ENCODE measurements at regions not wholly inside any gene's neighbourhood (a gene's known extent, or its start where the extent isn't known, plus 50 kb on each side); places are given as distances from the start of the nearest gene placed in this dataset.

- TF ChIP-seq, protein P1, sequence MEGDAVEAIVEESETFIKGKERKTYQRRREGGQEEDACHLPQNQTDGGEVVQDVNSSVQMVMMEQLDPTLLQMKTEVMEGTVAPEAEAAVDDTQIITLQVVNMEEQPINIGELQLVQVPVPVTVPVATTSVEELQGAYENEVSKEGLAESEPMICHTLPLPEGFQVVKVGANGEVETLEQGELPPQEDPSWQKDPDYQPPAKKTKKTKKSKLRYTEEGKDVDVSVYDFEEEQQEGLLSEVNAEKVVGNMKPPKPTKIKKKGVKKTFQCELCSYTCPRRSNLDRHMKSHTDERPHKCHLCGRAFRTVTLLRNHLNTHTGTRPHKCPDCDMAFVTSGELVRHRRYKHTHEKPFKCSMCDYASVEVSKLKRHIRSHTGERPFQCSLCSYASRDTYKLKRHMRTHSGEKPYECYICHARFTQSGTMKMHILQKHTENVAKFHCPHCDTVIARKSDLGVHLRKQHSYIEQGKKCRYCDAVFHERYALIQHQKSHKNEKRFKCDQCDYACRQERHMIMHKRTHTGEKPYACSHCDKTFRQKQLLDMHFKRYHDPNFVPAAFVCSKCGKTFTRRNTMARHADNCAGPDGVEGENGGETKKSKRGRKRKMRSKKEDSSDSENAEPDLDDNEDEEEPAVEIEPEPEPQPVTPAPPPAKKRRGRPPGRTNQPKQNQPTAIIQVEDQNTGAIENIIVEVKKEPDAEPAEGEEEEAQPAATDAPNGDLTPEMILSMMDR (conservative IDR thresholded peaks at IDR 0.05; ENCODE audit: low read length): no peak
- TF ChIP-seq EZH2phosphoT487 (IDR thresholded peaks at IDR 0.05; ENCODE audit: borderline replicate concordance): no peak
Measured at GRCh38 chr20:48352042-48352441, 475.8 kb downstream of the PREX1 start.
